ENCODE measurements at regions not wholly inside any gene's neighbourhood (a gene's known extent, or its start where the extent isn't known, plus 50 kb on each side); places are given as distances from the start of the nearest gene placed in this dataset.
"Not testable (repeated sequence)": the region's sequence is repeated elsewhere in the genome, so short reads cannot be mapped to it uniquely, and the experiment has no call there.

GRCh38 chr6:15158821-15159619 is 86.8 kb upstream of the JARID2 start:
- no peaks in the 10 kb centered on the region for H3K27me3 ChIP-seq

GRCh38 chr6:15160812-15161211 is 85.1 kb upstream of the JARID2 start:
- no peak for DNase-seq (ENCODE audit: extremely low spot score)
- Histone ChIP-seq H3K4me3 (no peak overlapping the region), H3K36me3 (no peaks in the 10 kb centered on the region), H3K9me3 (no peaks in the 10 kb centered on the region), H3K27ac (replicated peaks in 1 of 4) (no peak overlapping the region), H3K27me3 (no peaks in the 10 kb centered on the region), H3K4me1 (no peaks in the 10 kb centered on the region)
- no peak for TF ChIP-seq POLR2AphosphoS5 (IDR thresholded peaks at IDR 0.05)
- TF ChIP-seq EP300 (IDR thresholded peaks at IDR 0.05): no peak
- TF ChIP-seq POLR2A (IDR thresholded peaks at IDR 0.05; ENCODE audit: low read depth): no peak
- TF ChIP-seq, protein P1, sequence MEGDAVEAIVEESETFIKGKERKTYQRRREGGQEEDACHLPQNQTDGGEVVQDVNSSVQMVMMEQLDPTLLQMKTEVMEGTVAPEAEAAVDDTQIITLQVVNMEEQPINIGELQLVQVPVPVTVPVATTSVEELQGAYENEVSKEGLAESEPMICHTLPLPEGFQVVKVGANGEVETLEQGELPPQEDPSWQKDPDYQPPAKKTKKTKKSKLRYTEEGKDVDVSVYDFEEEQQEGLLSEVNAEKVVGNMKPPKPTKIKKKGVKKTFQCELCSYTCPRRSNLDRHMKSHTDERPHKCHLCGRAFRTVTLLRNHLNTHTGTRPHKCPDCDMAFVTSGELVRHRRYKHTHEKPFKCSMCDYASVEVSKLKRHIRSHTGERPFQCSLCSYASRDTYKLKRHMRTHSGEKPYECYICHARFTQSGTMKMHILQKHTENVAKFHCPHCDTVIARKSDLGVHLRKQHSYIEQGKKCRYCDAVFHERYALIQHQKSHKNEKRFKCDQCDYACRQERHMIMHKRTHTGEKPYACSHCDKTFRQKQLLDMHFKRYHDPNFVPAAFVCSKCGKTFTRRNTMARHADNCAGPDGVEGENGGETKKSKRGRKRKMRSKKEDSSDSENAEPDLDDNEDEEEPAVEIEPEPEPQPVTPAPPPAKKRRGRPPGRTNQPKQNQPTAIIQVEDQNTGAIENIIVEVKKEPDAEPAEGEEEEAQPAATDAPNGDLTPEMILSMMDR (IDR thresholded peaks at IDR 0.05): no peak
- 60% methylated on average over 2 of the region's 2 CpGs for WGBS
- intact Hi-C loops (cut with DNase I): no loop called here

More at GRCh38 chr6:15158821-15159619, 86.8 kb upstream of the JARID2 start:
- WGBS: 89% methylated on average over 10 of the region's 10 CpGs
- Histone ChIP-seq H3K4me1 (no peaks in the 10 kb centered on the region), H3K27ac (replicated peaks in 1 of 4) (no peak overlapping the region), H3K9me3 (no peaks in the 10 kb centered on the region), H3K36me3 (no peaks in the 10 kb centered on the region), H3K4me3 (no peak overlapping the region)
- TF ChIP-seq POLR2AphosphoS5 (IDR thresholded peaks at IDR 0.05) (no peak), EP300 (IDR thresholded peaks at IDR 0.05) (no peak), POLR2A (IDR thresholded peaks at IDR 0.05; ENCODE audit: low read depth) (no peak)
- TF ChIP-seq, protein P1 (IDR thresholded peaks at IDR 0.05): no peak
- no peak for DNase-seq (ENCODE audit: extremely low spot score)
- intact Hi-C loops (cut with DNase I): no loop called here

- H3K27ac ChIP-seq (replicated peaks in 1 of 4); DNase-seq (ENCODE audit: extremely low spot score); H3K36me3 ChIP-seq; H3K4me3 ChIP-seq; intact Hi-C loops (cut with DNase I); H3K9me3 ChIP-seq; H3K4me1 ChIP-seq; H3K27me3 ChIP-seq: not testable (repeated sequence)
- WGBS: 95% methylated on average over 6 of the region's 6 CpGs
These were observed 81.0 kb upstream of the JARID2 start for GRCh38 chr6:15164855-15165254.

GRCh38 chr6:15166121-15166520 is 79.7 kb upstream of the JARID2 start:
- H3K36me3 ChIP-seq: no peaks in the 10 kb centered on the region
- WGBS: 85% methylated on average over 5 of the region's 5 CpGs
- no peak for TF ChIP-seq EP300 (IDR thresholded peaks at IDR 0.05)
- no peak for TF ChIP-seq POLR2A (IDR thresholded peaks at IDR 0.05; ENCODE audit: low read depth)
- no peak for TF ChIP-seq POLR2AphosphoS5 (IDR thresholded peaks at IDR 0.05)
- TF ChIP-seq, protein P1 (IDR thresholded peaks at IDR 0.05): no peak
- H3K27ac ChIP-seq (replicated peaks in 1 of 4): no peak overlapping the region
- no peaks in the 10 kb centered on the region for H3K27me3 ChIP-seq
- intact Hi-C loops (cut with DNase I): no loop called here
- no peak overlapping the region for H3K4me3 ChIP-seq
- H3K4me1 ChIP-seq: no peaks in the 10 kb centered on the region
- DNase-seq (ENCODE audit: extremely low spot score): no peak
- no peaks in the 10 kb centered on the region for H3K9me3 ChIP-seq

DNA sequence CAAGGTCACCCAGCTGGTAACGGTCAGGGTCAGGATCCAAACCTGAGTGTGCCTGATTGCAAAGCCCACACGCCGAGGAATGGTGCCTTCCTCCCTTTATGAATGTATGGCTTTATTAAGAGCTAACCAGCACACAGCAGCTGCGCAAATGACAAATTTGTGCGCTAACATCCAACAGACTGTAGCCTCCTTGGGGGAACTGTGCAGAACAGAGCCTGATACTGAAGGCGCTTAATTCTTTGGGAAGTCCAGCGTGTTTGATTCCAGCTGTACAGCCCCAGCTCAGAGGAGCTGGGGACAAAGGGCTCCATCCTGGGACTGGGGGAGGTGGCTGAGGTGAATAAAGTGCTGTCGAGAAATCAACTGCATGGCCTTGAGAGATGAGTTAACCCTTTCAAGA is 75.7 kb upstream of the JARID2 start:
- no peaks in the 10 kb centered on the region for H3K36me3 ChIP-seq
- no peak overlapping the region for H3K4me3 ChIP-seq
- H3K9me3 ChIP-seq: no peaks in the 10 kb centered on the region
- TF ChIP-seq, protein P1 (IDR thresholded peaks at IDR 0.05): no peak
- TF ChIP-seq POLR2AphosphoS5 (IDR thresholded peaks at IDR 0.05) (no peak), EP300 (IDR thresholded peaks at IDR 0.05) (no peak), POLR2A (IDR thresholded peaks at IDR 0.05; ENCODE audit: low read depth) (no peak)
- no peak overlapping the region for H3K27ac ChIP-seq (replicated peaks in 1 of 4)
- DNase-seq (ENCODE audit: extremely low spot score): no peak
- no peaks in the 10 kb centered on the region for H3K4me1 ChIP-seq
- H3K27me3 ChIP-seq: no peaks in the 10 kb centered on the region
- intact Hi-C loops (cut with DNase I): no loop called here
- 98% methylated on average over 8 of the region's 8 CpGs for WGBS
